Mucosa of descending colon (tissue), 3 donors: ENCODE measurements at regions not wholly inside any gene's neighbourhood (a gene's known extent, or its start where the extent isn't known, plus 50 kb on each side); places are given as distances from the start of the nearest gene placed in this dataset.
A peak's percentile ranks its signal among the peaks of the same experiment; 100 is the strongest.
"Not testable (repeated sequence)": the region's sequence is repeated elsewhere in the genome, so short reads cannot be mapped to it uniquely, and the experiment has no call there.

Source experiments
- ATAC-seq: fragments of 200-7000 bp; cut with Tn5 transposase; one replicate; pipeline ENCODE4 v1.9.1; 2020; ENCODE audit warnings: mild to moderate bottlenecking, moderate library complexity
- DNase-seq, 3 donors: peaks; one replicate each; pipeline ENCODE4 v3.0.0-alpha.2; 2020
- H3K36me3 ChIP-seq: fragments of 200-600 bp; one replicate; pipeline ENCODE4 v1.8.0; 2021; ENCODE audit warnings: low read depth, mild to moderate bottlenecking
- H3K4me1 ChIP-seq: fragments of 200-600 bp; one replicate; pipeline ENCODE4 v1.8.0; 2021; ENCODE audit warnings: low read depth, mild to moderate bottlenecking
- H3K4me3 ChIP-seq: fragments of 200-600 bp; one replicate; pipeline ENCODE4 v1.8.0; 2021; ENCODE audit warnings: mild to moderate bottlenecking
- H3K9me3 ChIP-seq: fragments of 200-600 bp; one replicate; pipeline ENCODE4 v1.8.0; 2021; ENCODE audit warnings: mild to moderate bottlenecking
- intact Hi-C, 2 donors: fragments of 100-400 bp; cut with DNase I in 1 of 2; cut with micrococcal nuclease in 1 of 2; formaldehyde crosslinking; loops; one replicate each; pipeline versions ENCODE4 v1.11.0 to v1.11.1; 2022; cut with DNase I, micrococcal nuclease
- TF ChIP-seq, protein P1 (sequence below): fragments of 200-600 bp; IDR thresholded peaks from one replicate; pipeline ENCODE4 v1.8.0; 2022; ENCODE audit warnings: antibody characterized with exemption, mild to moderate bottlenecking
- donor health status: DM: no; HTN: no; CAD: no; lungs with moderate emphysema.
- donor health status: DM: no; HTN: no; CAD: no.
- donor health status: DM: no; HTN: yes; CAD: no.

- Histone ChIP-seq H3K4me1 (peaks cover 7% of the 10 kb centered on the region), H3K36me3 (no peaks in the 10 kb centered on the region), H3K9me3 (no peaks in the 10 kb centered on the region), H3K4me3 (no peak overlapping the region)
- DNase-seq (no peak), ATAC-seq (no peak)
- TF ChIP-seq, protein P1, sequence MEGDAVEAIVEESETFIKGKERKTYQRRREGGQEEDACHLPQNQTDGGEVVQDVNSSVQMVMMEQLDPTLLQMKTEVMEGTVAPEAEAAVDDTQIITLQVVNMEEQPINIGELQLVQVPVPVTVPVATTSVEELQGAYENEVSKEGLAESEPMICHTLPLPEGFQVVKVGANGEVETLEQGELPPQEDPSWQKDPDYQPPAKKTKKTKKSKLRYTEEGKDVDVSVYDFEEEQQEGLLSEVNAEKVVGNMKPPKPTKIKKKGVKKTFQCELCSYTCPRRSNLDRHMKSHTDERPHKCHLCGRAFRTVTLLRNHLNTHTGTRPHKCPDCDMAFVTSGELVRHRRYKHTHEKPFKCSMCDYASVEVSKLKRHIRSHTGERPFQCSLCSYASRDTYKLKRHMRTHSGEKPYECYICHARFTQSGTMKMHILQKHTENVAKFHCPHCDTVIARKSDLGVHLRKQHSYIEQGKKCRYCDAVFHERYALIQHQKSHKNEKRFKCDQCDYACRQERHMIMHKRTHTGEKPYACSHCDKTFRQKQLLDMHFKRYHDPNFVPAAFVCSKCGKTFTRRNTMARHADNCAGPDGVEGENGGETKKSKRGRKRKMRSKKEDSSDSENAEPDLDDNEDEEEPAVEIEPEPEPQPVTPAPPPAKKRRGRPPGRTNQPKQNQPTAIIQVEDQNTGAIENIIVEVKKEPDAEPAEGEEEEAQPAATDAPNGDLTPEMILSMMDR: no peak
- intact Hi-C loops: no loop called here
These were observed 122.1 kb upstream of the SLC39A10 start for GRCh38 chr2:195534971-195535370.

DNA sequence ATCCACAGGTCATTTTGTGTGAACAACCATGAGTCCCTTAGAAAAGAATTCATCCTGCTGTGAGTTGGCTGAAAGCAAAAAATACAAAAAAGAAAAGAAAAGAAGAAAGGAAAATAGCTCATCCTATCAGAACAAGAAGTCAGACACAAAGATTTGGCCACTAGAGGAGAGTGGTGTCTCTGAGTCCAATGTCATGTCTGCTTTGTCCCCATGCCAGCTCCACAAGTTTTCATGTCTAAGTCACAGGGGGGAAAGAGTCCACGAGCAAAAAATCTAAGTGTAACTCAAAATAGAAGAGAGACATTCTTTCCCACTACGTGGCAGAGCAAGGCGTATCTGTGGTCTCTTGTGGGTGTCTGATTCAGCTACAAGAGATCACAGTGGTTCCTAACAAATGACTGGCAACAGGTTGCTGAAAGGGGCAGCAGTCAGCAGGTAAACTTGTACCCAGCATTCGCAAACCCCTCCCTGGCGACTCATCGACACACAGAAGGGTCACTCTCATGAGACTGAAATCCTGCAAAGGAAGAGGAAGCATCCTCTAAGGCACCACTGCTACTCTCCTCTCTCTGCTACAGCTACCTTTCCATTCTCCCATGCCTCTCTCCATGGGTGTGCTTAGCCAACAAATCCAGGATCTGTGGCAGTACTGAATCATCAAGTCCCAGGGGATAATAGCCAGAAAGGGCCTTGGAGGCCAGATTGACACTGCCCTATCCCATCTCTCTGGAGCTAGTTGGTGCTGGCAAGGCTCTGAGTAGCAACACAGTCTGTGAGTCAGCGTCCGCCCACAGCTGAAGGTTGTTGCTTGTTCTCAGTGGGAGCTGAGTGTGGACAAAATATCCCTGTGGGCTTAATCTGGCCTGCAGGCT, 123.0 kb upstream of the SLC39A10 start:
- H3K9me3 ChIP-seq: no peaks in the 10 kb centered on the region
- intact Hi-C loops: no loop called here
- ATAC-seq: peak; percentile 60
- H3K4me1 ChIP-seq: peaks cover 7% of the 10 kb centered on the region
- no peak overlapping the region for H3K4me3 ChIP-seq
- H3K36me3 ChIP-seq: no peaks in the 10 kb centered on the region
- TF ChIP-seq, protein P1: no peak
- DNase-seq: no peak

- no peak overlapping the region for H3K4me3 ChIP-seq
- H3K9me3 ChIP-seq: no peaks in the 10 kb centered on the region
- peaks cover 7% of the 10 kb centered on the region for H3K4me1 ChIP-seq
- TF ChIP-seq, protein P1: no peak
- peak; percentile 57 for ATAC-seq
- no peaks in the 10 kb centered on the region for H3K36me3 ChIP-seq
- no peak for DNase-seq
- intact Hi-C loops: no loop called here
These were observed 124.3 kb upstream of the SLC39A10 start for GRCh38 chr2:195532628-195533271.

DNA sequence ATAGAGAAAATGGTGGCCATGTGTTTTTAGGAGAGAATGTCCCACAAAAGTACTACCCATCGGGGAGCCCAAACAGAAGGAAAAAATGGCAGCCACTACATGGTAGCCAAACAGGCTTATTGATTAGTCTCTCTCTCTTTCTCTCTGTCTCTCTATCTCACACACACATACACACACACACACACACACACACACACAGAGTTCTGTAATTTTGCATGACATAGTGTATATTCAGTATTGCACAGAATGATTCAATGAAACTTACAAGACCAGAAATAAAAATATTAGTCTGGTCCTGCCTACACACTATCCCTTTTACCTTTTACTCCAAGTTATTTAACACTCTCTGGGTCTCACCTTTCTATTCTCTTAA, 124.8 kb upstream of the SLC39A10 start:
- Histone ChIP-seq H3K4me1 (peaks cover 7% of the 10 kb centered on the region), H3K9me3 (no peaks in the 10 kb centered on the region), H3K36me3 (no peaks in the 10 kb centered on the region), H3K4me3 (no peak overlapping the region)
- TF ChIP-seq, protein P1: no peak
- ATAC-seq: no peak
- intact Hi-C loops: no loop called here
- no peak for DNase-seq

DNA sequence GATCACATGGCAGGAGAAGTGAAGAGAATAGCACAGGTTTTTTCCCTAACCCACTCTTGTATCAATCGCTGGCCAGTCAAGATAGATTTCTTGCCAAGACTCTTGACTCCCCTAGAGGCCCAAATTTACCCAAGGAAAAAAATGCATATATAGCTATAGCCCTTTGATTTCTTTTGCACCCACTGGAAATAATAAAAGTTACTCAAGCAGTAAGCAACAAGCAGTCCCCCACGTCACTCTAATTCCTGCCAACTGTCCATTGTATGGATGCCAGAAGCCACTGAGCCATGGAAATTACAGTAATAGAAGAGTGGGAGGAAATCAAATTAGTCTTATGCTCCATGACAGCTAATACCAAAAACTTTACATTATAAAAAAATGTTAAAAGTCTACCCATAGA, 125.3 kb upstream of the SLC39A10 start:
- no peak for ATAC-seq
- H3K9me3 ChIP-seq: no peaks in the 10 kb centered on the region
- TF ChIP-seq, protein P1: no peak
- DNase-seq: no peak
- H3K4me3 ChIP-seq: no peak overlapping the region
- no peaks in the 10 kb centered on the region for H3K36me3 ChIP-seq
- intact Hi-C loops: no loop called here
- peaks cover 7% of the 10 kb centered on the region for H3K4me1 ChIP-seq

GRCh38 chr2:195523242-195523641, 133.8 kb upstream of the SLC39A10 start:
- not testable (repeated sequence) for H3K9me3 ChIP-seq

More at GRCh38 chr2:195523242-195523641, 133.8 kb upstream of the SLC39A10 start:
- H3K4me1 ChIP-seq, ATAC-seq, intact Hi-C loops, H3K36me3 ChIP-seq, DNase-seq, H3K4me3 ChIP-seq: not testable (repeated sequence)
